ENCODE measurements at regions not wholly inside any gene's neighbourhood (a gene's known extent, or its start where the extent isn't known, plus 50 kb on each side); places are given as distances from the start of the nearest gene placed in this dataset.

DNA sequence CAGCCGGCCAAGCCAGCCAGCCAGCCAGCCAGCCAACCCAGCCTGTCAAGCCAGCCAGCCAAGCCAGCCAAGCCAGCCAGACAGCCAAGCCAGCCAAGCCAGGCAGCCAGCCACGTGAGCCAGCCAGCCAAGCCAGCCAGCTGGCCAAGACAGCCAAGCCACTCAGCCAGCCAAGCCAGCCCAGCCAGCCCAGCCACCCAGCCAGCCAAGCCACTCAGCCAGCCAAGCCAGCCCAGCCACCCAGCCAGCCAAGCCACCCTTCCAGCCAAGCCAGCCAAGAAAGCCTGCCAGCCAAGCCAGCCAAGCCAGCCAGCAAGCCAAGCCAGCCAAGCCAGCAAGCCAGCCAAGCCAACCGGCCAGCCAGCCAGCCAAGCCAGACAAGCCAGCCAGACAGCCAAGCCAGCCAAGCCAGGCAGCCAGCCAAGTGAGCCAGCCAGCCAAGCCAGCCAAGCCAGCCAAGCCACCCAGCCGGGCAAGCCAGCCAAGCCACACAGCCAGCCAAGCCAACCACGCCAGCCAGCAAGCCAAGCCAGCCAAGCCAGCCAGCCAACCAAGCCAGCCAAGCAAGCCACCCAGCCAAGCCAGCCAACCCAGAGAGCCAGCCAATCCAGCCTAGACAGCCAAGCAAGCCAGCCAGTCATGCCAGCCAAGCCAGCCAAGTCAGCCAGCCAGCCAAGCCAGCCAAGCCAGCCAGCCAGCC lies 199.5 kb downstream of the GOLGA6L6 start:
- TF ChIP-seq, protein P1, sequence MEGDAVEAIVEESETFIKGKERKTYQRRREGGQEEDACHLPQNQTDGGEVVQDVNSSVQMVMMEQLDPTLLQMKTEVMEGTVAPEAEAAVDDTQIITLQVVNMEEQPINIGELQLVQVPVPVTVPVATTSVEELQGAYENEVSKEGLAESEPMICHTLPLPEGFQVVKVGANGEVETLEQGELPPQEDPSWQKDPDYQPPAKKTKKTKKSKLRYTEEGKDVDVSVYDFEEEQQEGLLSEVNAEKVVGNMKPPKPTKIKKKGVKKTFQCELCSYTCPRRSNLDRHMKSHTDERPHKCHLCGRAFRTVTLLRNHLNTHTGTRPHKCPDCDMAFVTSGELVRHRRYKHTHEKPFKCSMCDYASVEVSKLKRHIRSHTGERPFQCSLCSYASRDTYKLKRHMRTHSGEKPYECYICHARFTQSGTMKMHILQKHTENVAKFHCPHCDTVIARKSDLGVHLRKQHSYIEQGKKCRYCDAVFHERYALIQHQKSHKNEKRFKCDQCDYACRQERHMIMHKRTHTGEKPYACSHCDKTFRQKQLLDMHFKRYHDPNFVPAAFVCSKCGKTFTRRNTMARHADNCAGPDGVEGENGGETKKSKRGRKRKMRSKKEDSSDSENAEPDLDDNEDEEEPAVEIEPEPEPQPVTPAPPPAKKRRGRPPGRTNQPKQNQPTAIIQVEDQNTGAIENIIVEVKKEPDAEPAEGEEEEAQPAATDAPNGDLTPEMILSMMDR (IDR thresholded peaks at IDR 0.05) = no peak
- TF ChIP-seq ZFX (IDR thresholded peaks at IDR 0.05; ENCODE audit: borderline replicate concordance) = no peak

Data from 22Rv1 (cell line).